Osteoblast (primary cell): ENCODE measurements at regions not wholly inside any gene's neighbourhood (a gene's known extent, or its start where the extent isn't known, plus 50 kb on each side); places are given as distances from the start of the nearest gene placed in this dataset.
A peak's percentile ranks its signal among the peaks of the same experiment; 100 is the strongest.

ENCODE experiments used
- DNase-seq: peaks from one replicate; pipeline ENCODE4 v3.0.0; 2011; ENCODE audit warnings: low spot score, mixed read lengths; ENCODE audit not compliant: insufficient read length; ENCODE audit errors: missing footprints
- H2AFZ ChIP-seq: 2 replicates; pipeline ENCODE4 v1.6.0; 2011; ENCODE audit warnings: mild to moderate bottlenecking, low read length
- H3K27ac ChIP-seq: 2 replicates; pipeline ENCODE4 v1.5.1; 2011; ENCODE audit warnings: mild to moderate bottlenecking, low read depth, low read length, moderate library complexity
- H3K27me3 ChIP-seq: 2 replicates; pipeline ENCODE4 v1.6.0; 2012; ENCODE audit warnings: mild to moderate bottlenecking, control low read depth, inconsistent platforms, low read length, moderate library complexity; ENCODE audit not compliant: insufficient read depth
- H3K36me3 ChIP-seq: 2 replicates; pipeline ENCODE4 v1.5.1; 2011; ENCODE audit warnings: mild to moderate bottlenecking, low read length, control low read depth, moderate library complexity; ENCODE audit not compliant: insufficient read depth
- H3K4me1 ChIP-seq: 2 replicates; pipeline ENCODE4 v1.5.1; 2011; ENCODE audit warnings: mild to moderate bottlenecking, low read length, control low read depth, moderate library complexity; ENCODE audit not compliant: insufficient read depth
- H3K4me2 ChIP-seq: 2 replicates; pipeline ENCODE4 v1.6.0; 2011; ENCODE audit warnings: mild to moderate bottlenecking, low read length; ENCODE audit not compliant: insufficient read depth
- H3K4me3 ChIP-seq: fragments of 200-600 bp; sonication (generic); 3 replicates; pipeline ENCODE4 v1.5.1; 2012; ENCODE audit warnings: mild to moderate bottlenecking, low read length, inconsistent platforms; ENCODE audit not compliant: insufficient read depth
- H3K79me2 ChIP-seq: 2 replicates; pipeline ENCODE4 v1.6.0; 2012; ENCODE audit warnings: mild to moderate bottlenecking, low read length, control low read depth, inconsistent platforms; ENCODE audit not compliant: insufficient read depth
- H3K9me3 ChIP-seq: 2 replicates; pipeline ENCODE4 v1.5.1; 2011; ENCODE audit warnings: low read depth, low read length, control low read depth
- H4K20me1 ChIP-seq: 2 replicates; pipeline ENCODE4 v1.6.0; 2012; ENCODE audit warnings: mild to moderate bottlenecking, low read length, control low read depth; ENCODE audit not compliant: insufficient read depth
- CTCF ChIP-seq: IDR thresholded peaks from 2 replicates; pipeline ENCODE4 v1.5.1; 2011; ENCODE audit warnings: mild to moderate bottlenecking, low read depth, low read length, moderate library complexity; ENCODE audit errors: extremely low read depth

- Histone ChIP-seq H3K4me2 (no peak overlapping the region), H3K27me3 (no peaks in the 10 kb centered on the region), H3K4me3 (no peak overlapping the region), H3K79me2 (no peaks in the 10 kb centered on the region), H3K27ac (no peak overlapping the region), H3K9me3 (no peaks in the 10 kb centered on the region), H4K20me1 (no peaks in the 10 kb centered on the region), H3K36me3 (no peaks in the 10 kb centered on the region), H3K4me1 (no peaks in the 10 kb centered on the region), H2AFZ (no peak overlapping the region)
- DNase-seq: no peak
- TF ChIP-seq CTCF: no peak
Measured at GRCh38 chr3:180828723-180829408, 83.6 kb upstream of the FXR1 start.

DNA sequence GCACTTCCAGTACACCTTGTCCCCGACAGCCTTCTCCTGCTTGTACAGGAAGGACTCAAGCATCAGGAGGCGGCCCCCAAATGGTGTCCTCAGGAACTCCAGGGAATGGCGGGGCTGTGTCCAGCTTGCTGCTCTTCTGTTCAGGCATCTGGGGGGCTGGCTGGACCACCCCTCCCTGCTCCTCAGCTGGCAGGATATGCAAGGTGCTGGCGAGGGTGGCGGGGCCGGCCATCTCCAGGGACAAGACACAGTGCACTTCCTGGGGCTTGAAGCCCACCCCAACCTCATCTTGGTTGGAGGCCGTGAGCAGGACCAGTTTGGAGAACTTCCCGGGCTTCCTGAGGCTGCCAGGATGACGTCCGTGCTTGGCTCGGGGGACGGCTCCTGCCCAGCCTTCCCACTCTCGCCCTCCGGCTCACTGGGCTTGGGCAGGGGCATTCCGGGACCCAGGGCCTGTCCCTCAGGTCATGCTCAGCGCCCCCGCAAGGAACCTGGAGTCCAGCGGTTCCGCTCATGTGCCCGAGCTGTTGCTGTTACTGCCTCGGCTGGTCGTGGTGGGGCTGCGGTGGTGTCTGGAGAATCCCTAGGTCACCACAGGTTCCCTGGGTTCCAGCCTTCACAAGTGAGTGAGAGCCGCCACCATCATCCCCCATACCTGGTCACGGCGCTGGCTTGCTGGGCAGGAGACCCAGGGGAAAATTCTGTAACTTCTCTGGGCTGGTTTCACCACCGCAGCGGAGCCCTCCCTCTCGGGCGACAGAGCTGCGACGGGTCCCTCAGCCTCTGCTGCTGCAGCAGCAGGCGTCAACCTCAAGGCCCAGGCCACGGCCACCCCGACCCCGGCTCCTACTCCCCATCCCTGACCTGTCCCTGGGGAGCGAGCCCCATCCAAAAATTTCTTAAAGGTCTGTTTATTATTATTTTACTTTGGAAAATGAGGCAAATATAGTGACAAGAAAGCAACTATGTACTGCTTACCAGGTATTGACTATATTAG is 82.8 kb upstream of the FXR1 start:
- peak; percentile 46 for DNase-seq
- Histone ChIP-seq H3K9me3 (no peaks in the 10 kb centered on the region), H3K79me2 (no peaks in the 10 kb centered on the region), H3K4me1 (no peaks in the 10 kb centered on the region), H3K27ac (no peak overlapping the region), H3K27me3 (no peaks in the 10 kb centered on the region), H4K20me1 (no peaks in the 10 kb centered on the region), H3K36me3 (no peaks in the 10 kb centered on the region), H3K4me2 (no peak overlapping the region), H2AFZ (no peak overlapping the region), H3K4me3 (no peak overlapping the region)
- TF ChIP-seq CTCF: no peak

- no peaks in the 10 kb centered on the region for H3K4me1 ChIP-seq
- no peak for TF ChIP-seq CTCF
- H3K79me2 ChIP-seq: no peaks in the 10 kb centered on the region
- H3K4me2 ChIP-seq: no peak overlapping the region
- no peaks in the 10 kb centered on the region for H4K20me1 ChIP-seq
- DNase-seq: no peak
- H3K4me3 ChIP-seq: no peak overlapping the region
- no peaks in the 10 kb centered on the region for H3K9me3 ChIP-seq
- H2AFZ ChIP-seq: no peak overlapping the region
- no peaks in the 10 kb centered on the region for H3K36me3 ChIP-seq
- no peak overlapping the region for H3K27ac ChIP-seq
- H3K27me3 ChIP-seq: no peaks in the 10 kb centered on the region
Measured at GRCh38 chr3:180835501-180835900, 77.0 kb upstream of the FXR1 start.

- Histone ChIP-seq H3K36me3 (no peaks in the 10 kb centered on the region), H3K27me3 (no peaks in the 10 kb centered on the region), H3K9me3 (no peaks in the 10 kb centered on the region), H3K4me1 (no peaks in the 10 kb centered on the region), H3K27ac (no peak overlapping the region), H3K79me2 (no peaks in the 10 kb centered on the region), H3K4me3 (no peak overlapping the region), H4K20me1 (no peaks in the 10 kb centered on the region), H3K4me2 (no peak overlapping the region), H2AFZ (no peak overlapping the region)
- TF ChIP-seq CTCF: no peak
- DNase-seq: no peak
Measured at GRCh38 chr3:180836766-180837165, 75.7 kb upstream of the FXR1 start.
